NCI-H460 (cell line): ENCODE measurements at regions not wholly inside any gene's neighbourhood (a gene's known extent, or its start where the extent isn't known, plus 50 kb on each side); places are given as distances from the start of the nearest gene placed in this dataset.
"Not testable (repeated sequence)": the region's sequence is repeated elsewhere in the genome, so short reads cannot be mapped to it uniquely, and the experiment has no call there.

Experiments
- DNase-seq: peaks from one replicate; pipeline ENCODE4 v3.0.0-alpha.2; 2016; ENCODE audit warnings: low read depth; ENCODE audit errors: extremely low read depth

DNA sequence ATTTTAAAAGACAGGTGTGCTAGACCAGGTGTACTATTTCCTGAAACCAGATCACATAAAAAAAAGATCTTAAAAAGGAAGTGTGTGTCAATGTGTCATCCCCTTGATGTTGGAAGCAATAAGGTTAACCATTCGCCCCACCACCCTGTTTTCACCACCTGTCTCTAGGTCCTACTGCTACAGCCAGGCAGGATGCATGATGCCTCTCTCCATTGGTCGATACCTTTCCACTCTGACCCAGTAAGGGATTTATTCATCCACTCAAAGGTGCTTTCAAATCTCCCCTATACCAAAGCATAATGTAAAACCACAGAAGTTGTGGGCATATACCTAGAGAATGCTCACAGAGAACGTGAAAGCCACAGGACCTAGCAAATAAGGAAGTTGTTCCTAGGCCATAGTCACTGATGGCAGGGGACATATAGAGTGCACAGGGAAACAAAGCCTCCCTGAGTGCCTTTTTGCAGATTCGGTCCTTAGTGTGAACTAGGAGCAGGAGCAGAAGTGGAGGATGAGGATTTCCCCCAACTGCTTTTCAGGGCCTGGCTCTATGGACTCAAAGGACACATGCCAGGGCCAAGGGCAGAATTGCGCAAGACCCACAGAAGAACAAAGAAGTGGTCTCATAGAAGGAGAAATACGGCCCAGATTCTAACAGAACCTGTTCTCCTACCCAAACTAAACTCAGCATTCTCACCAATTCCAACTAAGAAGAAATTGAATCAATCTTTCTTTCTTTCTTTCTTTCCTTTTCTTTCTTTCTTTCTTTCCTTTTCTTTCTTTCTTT is 631.5 kb upstream of the NRP1 start:
- DNase-seq = no peak

DNA sequence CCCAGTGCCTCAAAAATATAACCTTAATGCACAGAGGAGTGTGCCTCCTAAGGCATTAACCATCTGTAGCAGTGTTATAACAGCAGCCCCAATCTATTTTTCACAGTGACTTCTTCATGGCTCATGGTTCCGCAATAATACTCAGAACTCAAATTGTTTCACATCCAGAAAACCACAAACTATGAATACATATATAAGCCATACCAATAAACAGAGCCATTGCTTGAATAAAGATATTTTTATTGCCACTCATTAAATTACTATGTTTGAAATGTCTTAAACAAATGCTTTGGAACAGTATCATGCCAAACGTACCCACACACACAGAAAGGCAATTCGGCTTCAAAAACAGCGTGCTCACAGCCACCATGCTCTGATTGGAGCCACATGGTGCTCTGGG is 629.3 kb upstream of the NRP1 start:
- no peak for DNase-seq

DNA sequence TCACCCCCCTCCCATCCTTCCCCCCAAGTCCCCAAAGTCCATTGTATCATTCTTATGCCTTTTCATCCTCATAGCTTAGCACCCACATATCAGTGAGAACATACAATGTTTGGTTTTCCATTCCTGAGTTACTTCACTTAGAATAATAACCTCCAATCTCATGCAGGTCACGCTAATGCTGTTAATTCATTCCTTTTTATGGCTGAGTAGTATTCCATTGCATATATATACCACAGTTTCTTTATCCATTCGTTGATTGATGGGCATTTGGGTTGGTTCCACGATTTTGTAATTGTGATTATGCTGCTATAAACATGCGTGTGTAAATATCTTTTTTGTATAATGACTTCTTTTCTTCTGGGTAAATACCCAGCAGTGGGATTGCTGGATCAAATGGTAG is 621.9 kb upstream of the NRP1 start:
- DNase-seq = not testable (repeated sequence)

DNA sequence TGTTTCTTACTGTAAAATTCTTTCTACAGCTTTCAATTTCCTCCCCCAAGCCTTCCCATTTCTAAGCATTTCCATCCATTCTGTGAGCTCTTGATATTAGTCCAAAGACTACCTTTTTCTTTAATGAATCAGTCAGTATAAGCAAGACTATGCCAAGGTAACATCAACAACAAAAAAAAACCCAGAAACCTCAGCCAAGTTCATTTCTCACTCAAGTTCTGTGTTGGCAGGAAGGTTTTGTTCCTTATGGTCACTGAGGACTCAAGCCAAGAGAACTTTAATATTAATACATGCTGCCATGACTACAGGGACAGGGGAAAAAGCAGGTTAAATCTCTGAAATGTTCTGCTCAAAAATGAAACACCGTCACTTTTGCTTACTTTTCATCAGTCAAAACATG is 621.2 kb upstream of the NRP1 start:
- DNase-seq = no peak

DNA sequence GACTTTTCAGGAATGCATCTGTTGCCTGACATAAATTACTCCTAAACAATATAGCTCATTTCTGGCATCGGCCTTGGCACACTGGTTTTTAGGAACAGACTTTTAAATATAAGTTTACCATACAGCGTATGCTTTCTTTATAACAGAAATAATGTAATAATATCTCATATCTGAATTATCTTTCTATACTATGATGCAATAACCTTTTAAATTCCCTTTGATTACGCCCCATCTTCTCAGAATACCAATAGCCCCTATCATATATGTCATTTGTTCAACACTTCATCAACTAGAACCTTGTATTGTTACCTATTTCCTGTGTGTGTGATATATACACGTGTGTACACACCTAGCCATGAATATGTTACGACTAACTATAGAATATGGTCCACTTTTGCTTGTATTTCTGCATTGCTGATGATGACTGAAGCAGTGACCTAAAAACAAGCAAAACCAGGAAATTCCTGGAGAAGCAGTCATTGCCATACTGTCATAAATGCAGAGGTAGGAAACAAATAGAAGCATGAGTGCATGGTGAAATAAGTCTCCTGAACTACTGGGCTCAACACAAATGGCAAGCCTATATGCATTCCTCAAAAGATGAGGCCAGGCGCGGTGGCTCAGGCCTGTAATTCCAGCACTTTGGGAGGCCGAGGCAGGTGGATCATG is 618.4 kb upstream of the NRP1 start:
- no peak for DNase-seq

DNA sequence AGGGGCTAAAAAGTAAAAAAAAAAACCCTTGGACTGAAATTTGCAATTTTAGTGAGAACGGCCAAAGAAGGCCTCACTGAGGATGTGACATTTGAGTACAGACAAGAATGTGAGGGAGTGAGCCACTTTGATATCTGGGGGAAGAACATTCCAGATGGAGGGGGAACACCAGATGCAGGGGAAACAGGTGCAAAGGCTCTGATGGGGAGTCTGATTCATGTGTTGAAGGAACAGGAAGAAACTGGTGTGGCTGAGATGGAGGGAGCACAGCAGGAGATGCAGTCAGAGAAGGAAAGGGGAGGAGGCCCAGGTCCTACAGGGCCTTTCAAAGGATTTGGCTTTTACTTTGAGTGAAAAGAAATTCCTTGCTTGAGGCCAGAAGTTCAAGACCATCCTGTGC is 615.7 kb upstream of the NRP1 start:
- no peak for DNase-seq

DNA sequence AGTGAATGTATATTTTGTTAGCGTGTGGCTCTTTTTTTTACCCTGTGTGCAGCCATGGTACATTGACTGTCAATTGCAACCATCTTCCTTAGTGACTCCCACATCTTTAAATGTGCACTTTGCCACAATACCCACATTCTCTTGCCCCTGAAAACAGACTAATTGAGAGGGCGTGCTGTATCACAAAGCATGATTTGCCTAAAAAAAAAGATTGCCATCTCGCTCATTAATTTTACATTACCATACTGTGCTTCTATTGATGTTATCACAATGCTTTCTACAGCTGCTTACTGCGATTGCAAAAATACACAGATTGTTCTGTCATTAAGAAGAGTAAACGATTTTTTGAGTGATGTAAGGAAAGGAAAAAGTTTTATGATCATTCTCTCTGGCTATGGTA is 613.1 kb upstream of the NRP1 start:
- DNase-seq = no peak

DNA sequence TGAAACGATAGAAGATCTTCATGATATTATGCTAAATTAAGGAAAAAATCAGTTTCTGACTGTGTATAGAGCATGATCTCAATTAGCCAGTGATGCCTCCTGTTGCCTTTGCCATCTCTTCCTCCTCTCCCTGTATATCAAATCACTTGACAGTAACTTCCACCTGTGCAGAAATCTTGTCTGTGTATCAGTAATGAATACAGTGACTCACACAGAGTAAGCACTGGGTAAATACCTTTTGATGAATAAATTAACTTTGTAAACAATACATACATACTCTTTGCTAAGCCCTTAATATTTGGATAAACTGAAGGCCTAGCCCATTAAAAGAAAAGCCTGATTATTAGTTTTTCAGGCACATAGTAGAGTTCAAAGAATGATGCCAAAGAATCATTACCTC is 610.6 kb upstream of the NRP1 start:
- no peak for DNase-seq

DNA sequence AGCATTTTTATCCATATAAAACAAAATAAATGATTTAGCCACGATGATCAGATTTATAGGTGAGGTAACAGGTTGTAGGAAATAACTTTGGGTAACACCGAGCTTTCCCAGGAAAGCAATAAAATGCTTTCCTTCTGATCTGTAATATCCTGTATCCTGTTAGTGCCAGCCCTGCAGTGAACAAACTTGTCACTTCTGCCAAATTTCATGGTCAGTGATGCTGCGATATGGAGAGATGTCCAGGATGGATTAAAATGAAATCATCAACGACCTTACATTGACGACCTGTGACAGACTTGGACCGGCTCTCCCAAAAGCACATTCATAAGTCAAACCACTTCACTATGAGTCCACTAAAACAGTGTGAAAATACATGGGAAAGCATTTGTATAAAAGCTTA is 608.0 kb upstream of the NRP1 start:
- no peak for DNase-seq

DNA sequence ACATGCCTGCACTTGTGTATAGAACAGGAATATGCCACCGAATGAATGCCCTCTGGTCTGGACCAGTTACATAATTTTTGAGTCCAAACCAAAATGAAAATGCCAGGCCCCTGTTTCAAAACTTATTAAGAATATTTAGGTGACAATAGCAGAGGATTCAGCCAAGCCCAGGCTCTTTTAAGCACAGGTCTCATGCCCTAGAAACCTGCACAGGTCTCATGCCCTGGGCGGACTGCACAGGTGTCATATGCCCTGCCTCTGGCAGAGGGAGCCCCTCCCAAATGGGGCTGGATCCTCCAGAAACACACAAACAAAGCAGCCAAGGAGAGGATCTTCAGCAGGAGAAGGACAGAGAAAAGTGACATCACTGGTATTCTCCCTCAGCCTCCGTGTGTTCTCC is 605.4 kb upstream of the NRP1 start:
- DNase-seq = no peak

DNA sequence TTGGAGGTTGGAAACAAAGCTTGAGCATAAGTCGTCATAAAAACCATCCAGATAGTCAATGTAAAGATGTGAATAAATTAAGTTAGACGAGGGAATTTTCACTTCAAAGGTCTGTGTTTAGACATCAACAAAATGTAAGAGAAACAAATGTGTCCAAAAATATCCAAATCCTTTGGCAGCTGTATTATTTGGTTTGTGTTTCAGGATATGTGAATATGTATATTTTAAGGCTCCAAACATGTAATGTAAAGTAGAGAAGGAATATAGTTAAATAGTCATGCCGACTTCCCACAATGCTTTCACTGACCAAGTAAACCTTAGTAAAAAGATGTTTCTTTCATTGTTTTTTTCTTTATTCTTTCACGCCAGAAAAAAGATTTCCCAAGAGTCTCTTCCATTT is 604.9 kb upstream of the NRP1 start:
- DNase-seq = no peak

DNA sequence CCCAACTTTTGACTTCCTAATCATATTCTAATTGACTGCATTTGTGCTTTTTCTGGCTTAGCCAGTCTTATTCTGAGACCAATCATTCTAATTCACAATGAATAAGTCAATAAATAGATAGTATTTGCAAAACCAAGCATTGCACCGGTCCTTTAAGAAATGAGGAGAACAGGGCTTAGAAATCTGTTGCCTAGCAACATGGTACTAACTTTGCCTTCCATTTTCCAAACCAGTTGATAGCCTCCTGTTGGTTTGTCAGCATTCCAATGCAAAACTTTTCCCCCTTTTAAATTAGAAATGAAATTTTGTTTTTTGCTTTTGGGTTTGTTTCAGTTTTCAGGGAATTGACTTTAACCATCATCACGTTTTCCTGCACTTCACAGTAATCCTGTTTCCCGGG is 603.5 kb upstream of the NRP1 start:
- no peak for DNase-seq

DNA sequence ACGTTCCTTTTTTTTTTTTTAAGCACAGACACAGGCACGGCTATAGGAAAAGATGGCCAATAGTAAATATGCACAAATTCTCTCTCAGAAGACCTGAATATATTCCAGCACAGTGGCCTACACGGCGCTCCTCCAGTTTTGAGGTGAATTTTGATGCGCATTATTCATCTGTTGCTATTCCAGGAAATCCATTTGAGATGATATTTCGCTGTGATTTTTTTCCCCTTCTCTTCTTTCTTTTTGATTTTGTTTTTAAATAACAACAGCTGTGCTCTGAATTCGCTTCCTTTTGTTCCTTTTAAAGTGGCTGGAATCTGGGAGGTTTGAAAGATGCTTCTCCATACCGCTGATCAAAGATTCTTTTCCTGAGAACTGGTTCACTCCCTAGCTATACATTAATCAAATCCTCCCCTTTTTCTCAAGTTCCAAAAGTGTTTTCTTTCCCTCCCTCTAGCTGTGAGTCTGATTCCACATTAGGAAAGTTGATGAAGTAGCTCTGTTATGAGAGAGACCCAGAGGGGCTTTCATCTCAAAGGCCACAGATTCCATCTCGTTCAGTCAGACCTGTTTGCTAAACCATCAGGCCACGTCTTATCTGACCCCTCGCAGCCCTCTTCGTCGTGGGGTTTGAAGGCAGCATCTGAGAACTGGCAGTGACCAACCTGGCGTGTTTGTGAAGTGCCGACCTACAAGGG is 602.7 kb upstream of the NRP1 start:
- no peak for DNase-seq

DNA sequence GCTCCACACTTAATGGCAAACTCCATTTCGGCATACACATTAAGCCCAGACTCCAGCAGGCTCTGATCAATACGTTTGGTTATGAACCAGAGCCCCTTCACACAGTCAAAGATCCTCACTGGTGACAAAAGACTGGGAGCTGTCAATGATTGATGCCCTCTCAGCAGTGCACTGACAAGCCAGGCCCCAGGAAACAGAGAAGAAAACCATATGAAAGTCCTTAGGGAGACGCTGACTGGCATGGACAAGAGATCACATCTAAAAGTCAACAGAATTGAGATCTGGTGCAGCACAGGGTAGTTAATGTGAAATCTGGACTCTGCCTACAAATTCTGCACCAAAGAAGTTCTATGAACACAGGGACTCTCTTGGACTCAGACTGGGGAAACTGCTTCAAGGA is 600.9 kb upstream of the NRP1 start:
- no peak for DNase-seq

DNA sequence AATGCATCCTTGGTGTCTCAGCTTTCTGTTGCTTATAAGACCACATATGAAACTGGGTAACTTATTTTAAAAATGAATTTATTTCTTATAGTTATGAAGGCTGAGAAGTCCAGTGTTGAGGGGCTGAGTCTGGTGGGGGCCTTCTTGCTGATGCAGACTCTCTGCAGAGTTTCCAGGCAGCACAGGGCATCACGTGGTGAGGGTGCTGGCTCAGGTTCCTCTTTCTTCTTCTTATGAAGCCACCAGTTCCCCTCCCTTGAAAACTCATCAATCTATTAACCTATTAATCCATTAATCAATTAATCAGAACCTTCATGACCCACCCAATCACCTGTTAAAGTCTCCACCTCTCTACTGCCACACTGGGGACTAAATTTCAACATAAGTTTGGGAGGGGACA is 595.6 kb upstream of the NRP1 start:
- no peak for DNase-seq

DNA sequence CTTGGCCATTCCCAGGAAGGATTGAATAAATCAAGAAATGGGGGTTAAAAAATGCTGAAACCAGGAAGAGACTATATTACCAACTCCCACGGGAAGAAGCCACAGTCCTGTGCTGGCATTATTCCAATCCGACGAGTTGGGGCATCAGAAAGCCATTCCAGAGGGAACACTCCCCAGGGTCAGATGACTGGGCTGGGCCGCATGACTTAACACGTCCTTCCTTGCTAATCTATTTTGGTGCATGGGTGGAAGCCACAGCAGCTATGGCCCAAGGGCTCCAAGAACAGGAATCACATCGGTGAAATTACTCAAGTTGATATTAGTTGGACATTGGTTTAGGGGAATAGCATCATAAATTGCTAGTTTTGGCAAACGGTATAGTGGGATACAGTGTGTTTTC is 592.9 kb upstream of the NRP1 start:
- no peak for DNase-seq

DNA sequence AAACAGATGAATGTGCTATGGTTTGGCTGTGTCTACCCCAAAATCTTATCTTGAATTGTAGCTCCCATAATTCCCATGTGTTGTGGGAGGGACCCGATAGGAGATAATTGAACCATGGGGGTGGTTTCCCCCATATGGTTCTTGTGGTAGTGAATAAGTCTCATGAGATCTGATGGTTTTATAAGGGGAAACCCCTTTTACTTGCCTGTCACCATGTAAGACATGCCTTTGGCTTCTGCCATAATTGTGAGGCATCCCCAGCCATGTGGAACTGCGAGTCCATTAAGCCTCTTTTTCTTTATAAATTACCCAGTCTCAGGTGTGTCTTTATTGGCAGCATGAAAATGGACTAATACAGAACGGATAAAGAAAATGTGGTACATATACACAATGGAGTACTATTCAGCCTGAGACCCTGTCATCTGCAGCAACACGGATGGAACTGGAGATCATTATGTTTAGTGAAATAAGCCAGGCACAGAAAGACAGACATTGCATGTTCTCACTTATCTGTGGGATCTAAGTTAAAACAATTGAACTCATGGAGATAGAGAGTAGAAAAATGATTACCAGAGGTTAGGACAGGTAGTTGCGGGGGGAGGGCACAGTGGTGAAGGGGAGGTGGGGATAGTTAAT is 587.6 kb upstream of the NRP1 start:
- DNase-seq = no peak

DNA sequence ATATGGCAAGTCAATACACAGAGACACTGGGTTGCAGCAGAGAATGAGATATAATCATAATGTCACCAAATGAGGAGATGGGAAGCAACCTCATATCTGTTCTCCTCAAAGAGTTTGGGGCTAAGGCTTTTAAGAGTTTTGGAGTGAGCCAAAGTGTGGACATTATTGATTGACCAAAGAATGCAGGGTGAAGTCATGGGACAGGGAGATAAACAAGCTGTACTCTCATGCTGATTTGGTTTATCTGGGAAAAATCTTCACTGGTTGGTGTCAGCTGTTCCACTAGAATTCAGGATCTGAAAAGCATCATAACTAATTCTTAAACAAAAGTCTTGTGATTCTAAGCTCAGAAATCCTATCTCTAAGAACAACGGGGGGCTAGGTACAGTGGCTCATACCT is 585.9 kb upstream of the NRP1 start:
- no peak for DNase-seq

DNA sequence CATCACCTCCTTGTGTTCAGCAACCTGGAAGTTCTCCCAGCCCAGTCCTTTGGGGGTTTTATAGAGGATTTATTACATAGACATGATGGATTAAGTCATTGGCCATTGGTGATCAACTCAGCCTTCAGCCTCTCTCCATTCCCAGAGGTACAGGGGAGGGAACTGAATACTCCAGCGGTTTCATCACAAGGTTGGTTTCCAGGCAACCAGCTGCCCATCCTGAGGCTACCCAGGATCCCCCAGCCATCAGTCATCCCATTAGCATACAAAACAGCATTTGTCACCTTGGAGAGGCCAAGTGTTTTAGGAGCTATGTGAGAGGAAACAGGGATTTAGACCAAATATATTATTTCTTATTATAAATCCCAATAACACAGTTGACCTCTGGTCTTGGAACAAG is 584.8 kb upstream of the NRP1 start:
- no peak for DNase-seq

DNA sequence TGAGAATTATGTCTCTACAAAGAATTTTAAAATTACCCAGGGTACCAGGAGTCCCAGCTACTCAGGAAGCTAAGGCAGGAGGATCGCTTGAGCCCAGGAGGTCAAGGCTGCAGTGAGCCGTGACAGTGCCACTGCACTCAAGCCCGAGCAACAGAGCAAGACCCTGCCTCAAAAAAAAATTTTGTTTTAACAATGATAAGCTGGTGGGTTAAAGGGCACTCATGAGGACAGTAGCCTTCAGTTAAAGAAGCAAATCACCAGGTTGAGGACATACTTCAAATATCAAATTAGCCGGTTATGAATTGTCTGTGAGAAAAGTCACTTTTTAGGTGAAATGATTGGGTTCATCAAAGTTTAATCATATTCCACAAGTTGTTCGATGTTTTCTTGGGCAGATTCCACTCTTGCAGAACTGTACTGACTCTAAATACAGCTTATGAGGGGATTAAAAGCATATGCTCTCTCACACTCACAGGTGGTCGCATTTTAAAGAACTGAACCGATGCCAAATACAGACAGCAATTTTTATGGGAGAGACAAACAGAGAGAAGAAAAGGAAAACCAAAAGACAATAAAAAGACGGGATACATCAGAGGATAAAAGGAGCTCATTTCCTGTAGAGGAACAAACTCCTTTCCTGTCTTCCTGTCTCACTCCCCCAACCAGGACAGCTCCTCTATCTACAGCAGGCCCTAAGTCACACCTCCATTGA is 582.8 kb upstream of the NRP1 start:
- no peak for DNase-seq

DNA sequence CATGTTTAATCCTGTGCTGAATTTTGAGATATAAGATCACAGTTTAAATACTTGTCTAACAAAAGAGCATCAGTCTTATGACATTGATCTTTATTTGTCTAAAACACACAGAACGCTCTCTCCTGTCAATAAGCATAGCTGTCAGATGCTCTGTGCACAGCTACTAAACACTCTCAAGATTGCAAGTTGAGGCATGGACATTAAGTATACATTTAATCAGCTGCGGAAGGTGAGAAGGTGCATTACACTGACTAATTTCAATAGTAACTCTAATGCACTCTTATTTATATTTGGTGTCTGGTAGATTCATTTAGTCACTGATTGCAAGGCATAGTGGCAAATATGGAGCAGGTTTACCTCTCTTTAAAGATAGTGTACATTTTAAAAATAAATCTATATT is 580.3 kb upstream of the NRP1 start:
- no peak for DNase-seq
